Left lung (tissue), 4 donors: ENCODE measurements at regions not wholly inside any gene's neighbourhood (a gene's known extent, or its start where the extent isn't known, plus 50 kb on each side); places are given as distances from the start of the nearest gene placed in this dataset.

Experiments used
- ATAC-seq: fragments of 200-7000 bp; cut with Tn5 transposase; one replicate; pipeline ENCODE4 v1.9.1; 2020; ENCODE audit warnings: moderate library complexity
- DNase-seq, 4 donors: peaks; one replicate each; pipeline ENCODE4 v3.0.0-alpha.2; 2013 to 2020
- H3K27ac ChIP-seq, 2 donors: fragments of 200-600 bp; sonication (generic) in 1 of 2; one replicate each; pipeline versions ENCODE4 v1.5.0 to v1.8.0; 2020 to 2021
- H3K27me3 ChIP-seq, 2 donors: fragments of 200-600 bp; sonication (generic) in 1 of 2; one replicate each; pipeline versions ENCODE4 v1.5.0 to v1.8.0; 2020 to 2021
- H3K36me3 ChIP-seq, 2 donors: fragments of 200-600 bp; sonication (generic) in 1 of 2; one replicate each; pipeline versions ENCODE4 v1.5.0 to v1.8.0; 2020 to 2021
- H3K4me1 ChIP-seq, 2 donors: fragments of 200-600 bp; one replicate each; pipeline ENCODE4 v1.8.0; 2021
- H3K4me3 ChIP-seq, 2 donors: fragments of 200-600 bp; sonication (generic) in 1 of 2; one replicate each; pipeline versions ENCODE4 v1.5.0 to v1.8.0; 2020 to 2021; ENCODE audit warnings: mild to moderate bottlenecking in 1 of 2
- H3K9me3 ChIP-seq, 2 donors: fragments of 200-600 bp; sonication (generic) in 1 of 2; one replicate each; pipeline versions ENCODE4 v1.5.0 to v1.8.0; 2020 to 2021
- intact Hi-C, 2 donors: fragments of 100-400 bp; cut with DNase I; formaldehyde crosslinking; loops; one replicate each; pipeline versions ENCODE4 v1.11.2 to v1.14.2; 2022
- TF ChIP-seq, protein P1 (sequence below), 2 donors: fragments of 200-600 bp; sonication (generic) in 1 of 2; IDR thresholded peaks; one replicate each; pipeline versions ENCODE4 v1.5.0 to v1.8.0; 2021; ENCODE audit warnings: antibody characterized with exemption in 2 of 2
- donor health status: DM: no; HTN: yes; CAD: no.
- donor health status: DM: no; HTN: no; CAD: no.

DNA sequence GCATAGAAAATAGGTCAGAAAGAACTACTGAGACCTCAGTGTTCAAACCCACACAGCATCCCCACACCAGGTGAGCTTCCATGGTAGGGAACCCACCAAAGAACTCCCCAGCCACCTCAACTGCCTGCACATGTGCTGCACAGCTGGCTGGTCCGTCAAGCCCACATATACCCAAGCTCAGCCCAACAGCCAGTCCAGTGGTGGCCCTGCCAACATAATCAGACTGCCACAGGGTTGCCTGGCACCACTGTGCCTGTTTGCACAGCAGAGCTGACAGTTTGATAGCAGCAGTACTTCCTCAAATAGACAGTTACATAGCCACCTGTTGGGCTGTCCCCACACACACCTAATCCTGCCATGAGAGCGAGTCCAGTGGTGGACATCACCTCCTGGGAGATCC is 283.3 kb upstream of the PRMT6 start:
- H3K9me3 ChIP-seq = peaks cover 0 to 22% of the 10 kb centered on the region in 2 donors
- H3K4me1 ChIP-seq = no peaks in the 10 kb centered on the region
- no peak overlapping the region for H3K27ac ChIP-seq
- H3K4me3 ChIP-seq = no peak overlapping the region
- H3K27me3 ChIP-seq = no peaks in the 10 kb centered on the region
- ATAC-seq = no peak
- DNase-seq = peak in 1 of 4 donors; percentile 10
- intact Hi-C loops = no loop called here
- TF ChIP-seq, protein P1, sequence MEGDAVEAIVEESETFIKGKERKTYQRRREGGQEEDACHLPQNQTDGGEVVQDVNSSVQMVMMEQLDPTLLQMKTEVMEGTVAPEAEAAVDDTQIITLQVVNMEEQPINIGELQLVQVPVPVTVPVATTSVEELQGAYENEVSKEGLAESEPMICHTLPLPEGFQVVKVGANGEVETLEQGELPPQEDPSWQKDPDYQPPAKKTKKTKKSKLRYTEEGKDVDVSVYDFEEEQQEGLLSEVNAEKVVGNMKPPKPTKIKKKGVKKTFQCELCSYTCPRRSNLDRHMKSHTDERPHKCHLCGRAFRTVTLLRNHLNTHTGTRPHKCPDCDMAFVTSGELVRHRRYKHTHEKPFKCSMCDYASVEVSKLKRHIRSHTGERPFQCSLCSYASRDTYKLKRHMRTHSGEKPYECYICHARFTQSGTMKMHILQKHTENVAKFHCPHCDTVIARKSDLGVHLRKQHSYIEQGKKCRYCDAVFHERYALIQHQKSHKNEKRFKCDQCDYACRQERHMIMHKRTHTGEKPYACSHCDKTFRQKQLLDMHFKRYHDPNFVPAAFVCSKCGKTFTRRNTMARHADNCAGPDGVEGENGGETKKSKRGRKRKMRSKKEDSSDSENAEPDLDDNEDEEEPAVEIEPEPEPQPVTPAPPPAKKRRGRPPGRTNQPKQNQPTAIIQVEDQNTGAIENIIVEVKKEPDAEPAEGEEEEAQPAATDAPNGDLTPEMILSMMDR (IDR thresholded peaks at IDR 0.05) = no peak
- H3K36me3 ChIP-seq = no peaks in the 10 kb centered on the region

- intact Hi-C loops = no loop called here
- ATAC-seq = no peak
Measured at GRCh38 chr1:106780066-106780465, 276.4 kb upstream of the PRMT6 start.

DNA sequence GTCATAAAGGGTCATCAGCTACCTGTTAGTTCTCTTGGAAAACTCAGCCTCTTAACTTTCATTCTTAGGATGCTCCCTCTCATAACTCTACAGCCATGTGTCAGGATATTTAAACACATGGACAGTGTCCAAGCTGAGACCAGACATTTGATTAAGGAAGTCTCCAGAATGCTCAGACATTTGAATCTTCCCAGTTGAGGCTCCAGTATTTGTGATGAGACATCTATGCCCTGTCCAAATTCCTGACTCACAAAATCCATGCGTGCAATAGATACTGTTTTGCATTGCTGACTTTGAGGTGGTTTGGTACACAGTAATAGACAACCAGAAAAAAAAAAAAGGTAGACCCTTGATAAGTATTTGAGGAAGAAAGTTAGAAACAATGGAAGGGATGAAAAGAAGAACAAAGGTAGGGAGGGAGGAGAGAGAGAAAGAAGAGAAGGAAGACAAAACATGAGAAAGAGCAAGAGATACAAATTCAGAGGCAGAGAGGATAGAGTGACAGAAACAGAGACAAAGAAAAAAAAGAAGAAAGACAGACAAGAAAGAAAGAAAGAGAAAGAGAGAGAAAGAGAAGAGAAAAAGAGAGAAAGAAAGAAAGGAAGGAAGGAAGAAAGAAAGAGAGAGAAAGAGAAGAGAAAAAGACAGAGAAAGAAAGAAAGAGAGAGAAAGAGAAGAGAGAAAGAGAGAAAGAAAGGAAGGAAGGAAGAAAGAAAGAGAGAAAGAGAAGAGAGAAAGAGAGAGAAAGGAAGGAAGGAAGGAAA is 275.5 kb upstream of the PRMT6 start:
- no peak overlapping the region for H3K27ac ChIP-seq
- intact Hi-C loops = no loop called here
- no peaks in the 10 kb centered on the region for H3K4me1 ChIP-seq
- H3K4me3 ChIP-seq = no peak overlapping the region
- no peaks in the 10 kb centered on the region for H3K9me3 ChIP-seq
- ATAC-seq (no peak), DNase-seq (no peak)
- TF ChIP-seq, protein P1 (IDR thresholded peaks at IDR 0.05) = no peak
- H3K36me3 ChIP-seq = no peaks in the 10 kb centered on the region
- H3K27me3 ChIP-seq = no peaks in the 10 kb centered on the region

More at GRCh38 chr1:106780066-106780465, 276.4 kb upstream of the PRMT6 start:
- Histone ChIP-seq H3K27me3 (no peaks in the 10 kb centered on the region), H3K4me1 (no peaks in the 10 kb centered on the region), H3K4me3 (no peak overlapping the region), H3K9me3 (peaks cover 0 to 4% of the 10 kb centered on the region in 2 donors), H3K27ac (no peak overlapping the region), H3K36me3 (no peaks in the 10 kb centered on the region)
- TF ChIP-seq, protein P1 (IDR thresholded peaks at IDR 0.05) = no peak
- peak in 1 of 4 donors; percentile 28 for DNase-seq

DNA sequence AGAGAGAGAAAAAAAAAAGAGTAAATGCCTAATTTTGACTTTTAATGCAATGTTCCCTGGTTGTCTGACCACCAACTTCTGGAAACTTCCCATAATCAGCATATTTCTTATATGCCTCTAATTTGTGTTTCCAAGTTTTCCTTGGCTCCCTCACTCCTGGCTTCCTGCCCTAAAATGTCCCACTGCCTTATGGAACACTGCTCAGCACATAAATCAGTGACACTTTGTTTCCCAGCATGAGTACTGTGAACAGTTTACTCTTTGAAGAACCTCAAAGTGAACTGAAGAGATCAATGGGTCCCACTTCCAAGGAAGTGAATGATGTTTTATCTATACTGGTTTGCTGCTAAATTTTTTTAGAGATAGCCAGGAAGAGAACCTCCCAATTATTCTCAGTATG is 271.3 kb upstream of the PRMT6 start:
- Histone ChIP-seq H3K4me1 (no peaks in the 10 kb centered on the region), H3K9me3 (no peaks in the 10 kb centered on the region), H3K27me3 (no peaks in the 10 kb centered on the region), H3K4me3 (no peak overlapping the region), H3K36me3 (no peaks in the 10 kb centered on the region), H3K27ac (no peak overlapping the region)
- ATAC-seq = no peak
- intact Hi-C loops = no loop called here
- DNase-seq = peak in 3 of 4 donors; percentile 32 to 78 (median 69)
- TF ChIP-seq, protein P1 (IDR thresholded peaks at IDR 0.05) = no peak

DNA sequence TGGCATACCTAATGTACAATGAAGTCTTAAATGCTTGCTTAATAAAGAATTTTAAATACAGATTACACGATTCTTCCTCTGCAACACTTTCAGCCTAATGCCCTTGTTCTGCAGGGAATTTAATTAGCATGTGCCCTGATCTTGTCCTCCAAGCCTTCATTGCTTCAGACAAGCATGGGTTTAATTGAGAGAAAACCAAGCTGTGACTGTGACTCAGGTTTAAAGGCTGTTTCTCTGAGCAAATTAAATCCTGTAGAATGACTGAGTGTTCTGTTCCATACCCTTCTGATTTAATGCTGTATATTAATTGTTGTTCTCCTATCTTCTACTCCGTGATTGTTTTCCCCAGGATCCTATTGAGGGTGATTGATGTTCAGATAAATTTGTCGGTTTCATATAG is 269.0 kb upstream of the PRMT6 start:
- Histone ChIP-seq H3K4me3 (no peak overlapping the region), H3K4me1 (no peaks in the 10 kb centered on the region), H3K36me3 (no peaks in the 10 kb centered on the region), H3K27ac (no peak overlapping the region), H3K27me3 (no peaks in the 10 kb centered on the region), H3K9me3 (peaks cover 0 to 3% of the 10 kb centered on the region in 2 donors)
- TF ChIP-seq, protein P1 (IDR thresholded peaks at IDR 0.05) = no peak
- no peak for DNase-seq
- intact Hi-C loops = no loop called here
- no peak for ATAC-seq
